HG03571 (cell line): ENCODE measurements at regions not wholly inside any gene's neighbourhood (a gene's known extent, or its start where the extent isn't known, plus 50 kb on each side); places are given as distances from the start of the nearest gene placed in this dataset.
"Not testable (repeated sequence)": the region's sequence is repeated elsewhere in the genome, so short reads cannot be mapped to it uniquely, and the experiment has no call there.

Experiments
- ATAC-seq: cut with Tn5 transposase; IDR thresholded peaks from one replicate; pipeline ENCODE4 v1.9.1; 2021; ENCODE audit not compliant: unreplicated experiment

DNA sequence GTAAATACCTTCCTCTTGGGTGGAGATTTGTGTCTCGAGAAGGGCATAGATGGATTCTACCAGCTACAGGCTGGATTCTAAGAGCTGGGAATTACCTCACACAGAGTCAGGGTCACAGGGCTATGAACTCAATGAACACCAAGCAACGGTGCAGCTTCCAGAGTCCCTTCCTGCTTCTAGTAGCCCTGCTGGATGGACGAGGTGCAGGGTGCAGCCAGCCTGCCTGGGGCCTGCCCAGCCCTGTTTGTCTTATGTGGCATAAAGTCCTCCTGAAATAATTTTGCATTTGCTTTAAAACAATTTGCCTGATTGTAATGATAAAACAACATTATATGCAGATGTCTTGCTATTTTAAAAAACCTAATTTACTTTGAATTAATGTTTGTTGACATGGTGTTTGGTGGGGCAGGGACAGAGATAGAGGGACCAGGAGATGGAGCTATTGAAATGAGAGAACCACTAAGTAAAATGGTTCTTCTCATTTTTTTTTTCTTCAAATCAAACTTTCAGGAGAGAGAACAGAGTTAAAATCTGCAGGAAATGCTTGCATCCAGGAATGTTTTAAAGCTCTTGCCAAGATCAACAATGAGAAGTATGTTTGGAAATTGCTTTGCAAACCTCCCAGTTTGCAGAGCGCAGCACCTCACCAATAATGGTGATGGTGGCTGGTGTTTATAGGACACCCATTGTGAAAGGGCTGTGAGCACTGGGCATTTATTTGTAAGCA is 305.4 kb upstream of the PODXL start:
- ATAC-seq = no peak

DNA sequence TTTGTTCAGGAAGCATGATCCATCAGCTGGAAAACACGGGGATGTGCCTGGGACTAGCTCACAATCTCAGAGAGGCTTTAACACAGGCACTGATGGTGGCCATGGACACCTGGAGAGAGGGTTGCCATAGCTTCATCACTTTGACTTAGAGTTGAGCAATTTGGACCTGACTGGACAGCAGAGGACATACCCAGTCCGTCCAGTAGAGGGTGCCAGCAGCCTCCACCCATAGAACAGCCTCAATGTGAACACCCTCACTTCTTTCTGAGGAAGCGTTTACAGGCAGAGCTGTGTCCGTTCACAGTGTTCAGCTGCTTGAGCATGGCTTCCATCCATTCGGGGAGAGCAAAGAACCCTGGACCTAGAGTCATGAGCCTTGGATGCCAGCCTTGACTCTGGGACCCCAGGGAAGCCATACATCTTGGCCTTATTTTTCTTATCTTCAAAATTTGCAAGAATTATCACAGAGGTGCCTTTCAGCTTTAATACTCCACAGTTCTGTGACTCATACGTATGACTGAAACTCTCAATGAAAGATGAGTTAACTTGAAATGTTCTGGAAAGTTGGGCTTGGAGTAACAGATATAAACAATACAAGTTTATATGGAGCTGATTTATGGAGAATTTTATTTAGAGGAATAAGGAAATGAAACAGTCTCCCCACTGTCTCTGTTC is 302.9 kb upstream of the PODXL start:
- ATAC-seq = no peak

DNA sequence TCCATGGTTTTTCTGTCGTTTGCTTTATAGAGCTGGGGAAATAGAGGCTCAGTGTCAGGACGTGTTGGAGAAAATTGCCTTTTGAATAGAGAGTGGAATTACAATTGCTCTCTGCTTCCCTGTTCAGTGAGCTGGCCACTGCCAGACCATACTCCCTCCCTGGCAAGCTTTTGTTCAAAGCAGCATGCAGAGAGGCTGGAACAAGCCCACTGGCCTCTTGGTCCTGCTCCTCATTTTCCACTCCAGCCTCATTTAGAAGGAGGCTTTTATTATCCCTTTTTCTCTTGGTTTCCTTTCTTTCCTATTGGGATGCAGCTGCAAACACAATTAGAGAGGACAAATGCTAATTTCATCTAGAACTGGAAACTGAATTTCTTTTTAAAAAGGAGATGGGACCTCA is 302.2 kb upstream of the PODXL start:
- ATAC-seq = no peak

DNA sequence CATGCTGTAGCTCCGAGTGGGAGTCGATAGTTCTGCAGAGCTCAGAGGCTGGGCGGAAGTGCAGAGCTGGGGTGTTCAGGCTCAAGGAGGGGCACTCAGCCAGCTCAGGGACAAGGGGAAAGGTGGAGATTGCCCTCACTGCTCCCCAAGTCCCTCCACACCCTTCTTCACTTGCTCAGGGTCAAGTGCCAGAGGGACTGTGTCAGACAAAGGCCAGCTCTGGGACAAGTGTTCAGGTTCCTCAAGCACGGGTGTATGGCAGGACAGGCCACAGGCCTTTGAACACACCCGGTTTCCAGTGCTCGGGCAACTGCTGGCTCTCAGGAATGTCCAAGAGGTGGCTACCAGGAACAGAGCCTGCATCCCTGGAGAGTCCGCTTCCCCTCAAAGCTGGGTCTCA is 293.0 kb upstream of the PODXL start:
- ATAC-seq = no peak

DNA sequence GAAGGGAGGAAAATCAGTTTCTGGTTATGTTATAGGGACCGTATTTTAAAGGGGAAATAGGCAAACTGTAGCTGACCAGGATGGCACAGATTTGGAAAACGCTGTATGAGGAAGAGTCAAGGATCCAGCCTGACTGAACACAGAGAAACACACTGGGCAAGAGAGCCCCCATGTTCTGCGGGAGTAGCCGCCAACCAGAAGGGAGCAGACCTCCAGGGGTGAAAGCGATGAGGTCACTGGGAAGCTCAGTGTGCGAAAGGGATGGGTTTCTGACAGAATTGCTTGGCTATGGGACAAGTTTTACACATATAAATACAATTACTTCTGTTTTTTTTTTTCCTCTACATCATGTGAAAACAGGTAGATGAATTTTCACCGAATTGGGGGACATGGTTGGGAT is 291.6 kb upstream of the PODXL start:
- no peak for ATAC-seq

DNA sequence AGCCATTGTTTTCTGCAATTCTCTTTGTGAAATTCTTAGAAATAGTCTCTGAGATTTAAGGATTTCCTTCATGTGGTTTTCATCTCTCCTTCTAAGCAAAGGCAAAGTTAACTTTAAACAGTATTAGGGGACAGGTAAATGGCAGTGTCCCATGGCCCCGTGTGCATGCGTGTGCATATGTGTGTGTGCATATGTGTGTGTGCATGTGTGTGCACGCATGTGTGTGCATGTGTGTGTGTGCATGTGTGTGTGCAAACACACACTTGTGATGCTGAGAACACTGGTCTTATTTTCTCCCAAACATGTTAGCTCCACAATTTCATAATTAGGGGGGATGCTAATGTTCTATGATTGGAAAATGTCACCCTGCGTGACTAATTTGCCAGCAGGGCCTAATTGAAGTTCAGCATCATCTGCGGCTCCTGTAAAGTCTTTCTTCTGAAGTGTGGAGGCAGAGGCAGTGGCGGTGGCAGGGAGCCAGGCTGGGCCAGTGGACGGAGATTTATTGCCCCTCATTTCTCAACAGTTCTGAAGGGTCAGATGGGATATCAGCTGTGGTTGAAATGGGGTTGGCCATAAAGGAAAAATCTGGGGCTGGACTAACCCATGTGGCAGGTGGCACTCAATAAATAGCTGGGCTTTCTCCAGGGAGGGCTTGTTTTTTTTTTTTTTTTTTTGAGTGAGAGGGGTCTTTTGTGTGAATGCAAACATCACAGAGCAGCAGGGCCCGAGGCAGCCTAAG is 289.3 kb upstream of the PODXL start:
- ATAC-seq = no peak

DNA sequence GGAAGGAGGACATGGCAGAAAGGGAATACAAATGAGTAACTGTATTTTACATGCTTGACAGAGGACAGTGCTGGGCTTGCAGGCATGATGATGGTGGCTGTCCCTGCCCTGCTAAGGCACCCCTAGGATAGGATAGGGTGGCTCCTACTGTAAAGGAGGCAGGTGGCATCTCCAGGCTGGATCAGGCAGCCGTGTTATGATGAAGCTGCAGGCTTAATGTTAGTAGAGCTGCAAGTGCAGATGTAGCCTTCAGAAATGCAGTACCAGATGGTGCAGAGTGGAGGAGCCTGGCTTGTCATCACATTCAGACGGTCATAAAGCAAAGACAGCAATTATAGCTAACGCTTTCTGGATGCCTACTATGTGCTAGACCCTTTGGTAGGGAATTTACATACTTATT is 287.9 kb upstream of the PODXL start:
- ATAC-seq = no peak

DNA sequence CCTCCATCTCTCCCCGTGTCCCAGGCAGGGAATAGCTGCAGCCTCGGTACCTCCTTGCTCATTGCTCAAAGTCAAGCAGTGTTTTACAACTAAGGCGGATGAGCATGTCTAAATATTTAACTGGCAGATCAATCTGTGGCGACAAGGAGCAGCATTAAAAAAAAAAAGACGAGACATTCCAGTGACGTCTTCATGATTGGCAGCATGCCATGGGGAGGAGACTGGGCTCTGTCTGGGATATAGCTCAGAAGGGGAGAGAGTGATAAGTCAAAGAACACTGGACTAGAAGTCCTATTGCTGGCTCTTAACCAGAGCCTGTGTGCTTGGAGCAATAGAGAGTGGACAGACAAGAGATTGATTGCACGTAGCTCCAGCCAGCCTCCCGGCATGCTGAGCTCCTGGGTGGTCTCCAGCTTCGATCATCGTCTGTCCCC is 287.5 kb upstream of the PODXL start:
- ATAC-seq = no peak

DNA sequence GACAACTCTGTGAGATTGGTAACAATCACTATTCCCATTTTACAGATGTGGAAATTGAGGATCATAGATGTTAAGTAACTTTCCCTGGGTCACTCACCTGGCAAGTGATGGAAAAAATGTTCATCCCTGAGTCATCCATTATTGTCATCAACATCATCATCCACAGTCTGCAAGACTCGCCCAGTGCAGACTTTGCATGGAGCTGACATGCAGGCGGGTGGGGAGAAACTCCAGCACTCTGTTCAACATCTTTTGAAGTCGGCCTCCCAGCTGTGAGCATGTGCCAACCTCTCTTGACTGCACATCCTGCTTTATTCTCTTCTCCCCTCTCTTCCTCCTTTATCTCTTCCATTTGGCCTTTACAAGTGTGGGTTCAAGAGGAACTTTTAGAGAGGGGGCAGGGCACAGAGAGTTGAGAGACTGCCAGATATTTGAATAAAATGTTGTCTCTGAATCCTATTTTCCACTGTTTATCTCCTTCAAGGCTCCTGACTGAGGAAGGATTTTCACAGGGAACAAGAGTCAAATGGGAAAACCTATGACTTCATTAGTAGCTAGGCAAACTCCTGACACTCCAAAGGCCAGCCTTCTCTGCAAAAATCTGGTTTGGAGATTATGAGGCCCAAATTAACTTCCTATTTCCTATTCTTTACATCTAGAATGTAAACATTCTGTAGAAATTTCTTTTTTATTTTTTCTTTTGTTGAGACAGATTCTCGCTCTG is 283.7 kb upstream of the PODXL start:
- ATAC-seq = no peak

DNA sequence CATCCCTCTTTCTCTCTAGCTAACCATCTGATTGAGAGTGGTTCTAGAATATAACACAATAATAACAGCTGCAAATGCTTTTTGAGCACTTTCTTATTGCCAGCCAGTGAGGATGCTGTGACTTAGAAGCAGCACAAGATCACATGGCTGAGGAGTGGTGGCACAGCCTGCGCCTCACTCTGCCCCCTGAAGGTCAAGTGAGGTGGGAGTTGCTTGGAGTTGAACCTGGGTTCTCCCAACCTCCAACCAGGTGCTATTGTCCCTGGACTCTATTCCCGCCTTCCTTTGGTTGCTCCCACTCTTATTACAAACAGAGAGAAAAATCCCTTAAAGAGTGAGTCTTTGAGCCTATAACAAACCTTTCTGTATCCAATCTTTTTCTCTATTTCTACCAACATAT is 280.3 kb upstream of the PODXL start:
- ATAC-seq = no peak

DNA sequence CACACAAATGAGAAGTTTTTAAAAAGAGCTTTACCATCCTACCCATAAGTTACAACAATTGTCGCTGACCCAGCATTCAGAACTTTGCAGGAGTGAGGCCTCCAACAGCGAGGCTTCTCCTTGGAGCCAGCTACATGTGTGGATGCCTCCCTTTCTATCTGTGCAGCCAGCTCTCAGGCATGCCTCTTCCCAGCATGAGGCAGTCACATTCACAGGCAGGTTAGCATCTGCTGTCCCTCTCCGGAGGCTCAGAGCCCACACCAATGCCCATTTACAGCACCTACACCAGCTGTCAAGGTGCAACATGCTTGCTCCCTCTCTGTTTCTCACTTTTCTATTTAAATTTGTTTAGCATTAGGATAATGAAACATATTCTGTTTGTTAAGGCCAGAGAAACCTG is 278.7 kb upstream of the PODXL start:
- ATAC-seq = no peak

DNA sequence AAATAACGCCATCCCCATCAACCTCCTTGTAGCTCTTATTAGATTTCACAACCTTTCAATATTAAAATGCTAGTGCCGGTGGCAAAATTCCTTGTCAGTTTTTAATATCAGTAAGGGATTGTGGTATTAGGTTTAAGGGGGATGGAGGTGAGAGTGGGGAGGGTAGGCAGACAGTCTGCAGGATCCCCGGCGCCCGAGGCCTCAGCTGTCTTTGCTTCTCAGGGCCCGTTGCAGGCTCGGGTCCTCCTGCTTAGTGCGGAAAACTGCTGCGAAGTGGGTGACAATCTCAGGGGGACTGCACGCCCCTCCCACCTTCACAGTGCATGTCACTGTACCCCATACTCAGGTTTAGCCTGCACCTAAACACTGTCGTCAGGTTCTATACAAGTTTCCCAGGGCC is 274.3 kb upstream of the PODXL start:
- no peak for ATAC-seq

DNA sequence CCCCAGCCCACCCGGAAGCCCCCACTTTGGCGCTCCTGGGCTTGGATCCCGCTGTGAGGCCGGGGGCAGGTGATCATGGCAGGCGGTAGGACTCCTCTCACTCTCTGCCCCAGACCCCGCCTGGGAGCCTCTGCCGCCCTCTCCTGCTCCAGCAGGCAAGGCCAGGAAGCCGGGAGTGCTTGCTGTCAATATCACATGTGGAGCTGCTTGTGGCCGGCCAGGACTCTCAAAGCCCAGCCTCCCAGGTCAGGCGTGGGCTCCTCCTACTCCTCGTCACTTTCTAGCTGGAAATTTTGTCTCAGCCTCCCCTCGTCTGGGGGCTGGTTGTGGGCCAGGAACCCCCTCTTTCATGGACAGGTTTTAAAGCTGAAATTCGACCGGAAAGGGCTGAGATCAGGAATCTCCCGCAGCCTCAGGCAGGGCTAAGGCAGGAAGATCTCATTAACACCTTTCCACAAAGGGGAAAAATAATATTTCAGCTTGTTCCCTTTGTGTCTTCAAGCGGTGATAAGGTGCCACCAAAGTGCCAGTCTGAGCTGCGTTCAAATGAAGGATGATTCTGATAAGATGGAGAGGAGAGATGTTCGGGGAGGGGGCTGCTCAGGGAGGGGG is 273.6 kb upstream of the PODXL start:
- no peak for ATAC-seq

DNA sequence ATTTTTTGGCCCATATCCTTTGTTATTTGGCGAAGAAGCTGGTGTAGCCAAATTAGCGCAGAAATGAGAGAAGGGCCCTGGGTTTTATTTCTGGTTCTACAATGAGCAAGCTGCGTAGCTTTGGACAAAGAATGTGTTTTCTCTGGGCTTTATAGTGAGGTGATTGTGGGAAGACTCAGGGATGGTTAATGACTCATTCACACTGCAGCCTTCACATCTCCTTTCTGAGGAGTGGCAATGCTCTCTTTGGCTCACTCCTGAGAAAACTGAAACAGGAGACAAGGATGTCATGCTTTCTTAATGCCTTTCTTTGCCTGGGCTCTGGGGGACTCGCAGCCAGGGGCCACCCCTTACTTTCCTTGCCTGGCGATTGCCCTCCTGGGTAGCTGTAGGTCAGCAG is 271.0 kb upstream of the PODXL start:
- no peak for ATAC-seq

DNA sequence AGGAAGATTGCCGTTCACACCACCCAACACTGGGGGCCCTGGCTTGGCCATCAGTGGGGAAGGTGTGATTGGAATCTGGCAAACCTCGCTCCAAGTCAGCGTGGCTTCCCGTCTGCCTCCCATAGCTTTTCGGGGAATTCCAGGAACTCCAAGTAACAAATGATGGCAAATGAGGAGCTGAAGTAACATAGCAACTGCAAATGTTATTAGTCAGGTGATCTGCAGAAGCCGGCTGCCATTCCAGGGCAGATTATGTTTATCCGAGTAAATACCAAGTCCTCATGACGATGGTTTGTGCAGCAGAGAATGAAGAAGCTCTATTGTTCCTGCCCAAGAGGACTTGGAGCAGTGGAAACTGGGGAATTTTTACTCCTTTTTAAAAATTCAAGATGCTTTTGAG is 270.5 kb upstream of the PODXL start:
- ATAC-seq = no peak

DNA sequence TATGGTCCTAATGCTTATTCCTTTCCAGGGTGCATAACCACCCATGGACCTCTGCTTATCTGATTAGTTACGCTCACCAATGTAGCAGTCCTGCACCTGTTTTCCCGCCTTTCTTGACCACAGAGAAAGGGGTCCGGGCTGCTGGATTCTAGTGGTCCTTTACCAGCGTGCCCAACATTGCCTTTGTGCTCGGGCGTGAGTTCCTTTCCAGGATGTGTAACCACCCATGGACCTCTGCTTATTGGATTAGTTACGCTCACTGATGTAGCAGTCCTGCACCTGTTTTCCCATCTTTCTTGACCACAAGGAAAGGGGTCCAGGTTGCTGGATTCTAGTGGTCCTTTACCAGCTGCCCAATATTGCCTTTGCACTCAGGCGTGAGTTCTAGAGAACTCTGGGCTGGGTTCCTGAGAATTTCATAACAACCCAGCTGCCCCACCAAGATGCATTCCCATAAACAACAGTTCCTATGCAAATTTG is 267.6 kb upstream of the PODXL start:
- not testable (repeated sequence) for ATAC-seq

DNA sequence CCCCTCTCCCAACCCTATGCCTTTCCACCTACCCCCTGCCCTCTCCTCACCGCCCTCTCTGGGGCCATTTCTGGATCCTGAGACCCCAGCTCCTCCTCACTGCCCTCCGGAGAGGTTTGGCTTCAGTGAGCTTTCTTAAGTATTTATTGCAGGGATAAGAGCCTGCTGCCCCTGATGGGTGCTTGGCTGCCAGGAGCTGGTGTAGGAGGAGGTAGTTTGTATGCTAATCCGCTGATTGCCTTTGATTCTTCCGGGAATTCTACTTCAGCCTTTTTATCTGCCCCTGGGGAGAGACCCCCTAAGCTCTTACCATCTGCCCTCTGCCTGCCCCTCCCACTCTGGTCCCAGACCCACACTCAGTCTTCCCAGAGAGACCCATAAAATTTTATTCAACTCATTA is 263.5 kb upstream of the PODXL start:
- ATAC-seq = no peak

DNA sequence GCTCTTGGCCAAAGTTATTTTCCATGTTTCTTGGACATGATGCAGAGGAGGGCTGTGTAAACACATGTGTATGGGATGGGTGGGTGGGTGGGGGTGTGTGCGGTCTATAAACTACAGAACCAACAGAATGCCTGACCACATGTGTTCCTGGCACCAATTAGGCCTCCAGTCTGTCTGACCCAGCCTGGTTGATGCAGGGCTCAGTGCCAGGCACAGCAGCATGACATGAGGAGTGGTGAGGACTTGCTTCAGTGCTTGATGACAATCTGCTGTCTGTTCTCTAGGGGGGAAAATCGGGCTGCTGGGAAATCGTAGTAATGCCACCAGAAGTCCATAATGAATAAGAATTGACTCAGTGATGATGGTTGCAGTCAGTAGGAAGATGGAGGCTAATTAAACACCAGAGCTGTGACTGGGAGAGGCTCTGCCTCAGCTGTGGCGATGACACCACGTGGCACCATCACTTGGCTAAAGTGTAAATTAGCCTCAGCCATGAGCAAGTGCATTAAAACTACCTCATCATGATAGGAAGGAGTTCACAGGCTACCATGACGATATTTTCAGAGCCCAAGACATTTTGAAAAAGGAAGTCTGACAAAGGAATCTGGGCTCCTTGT is 260.1 kb upstream of the PODXL start:
- no peak for ATAC-seq

DNA sequence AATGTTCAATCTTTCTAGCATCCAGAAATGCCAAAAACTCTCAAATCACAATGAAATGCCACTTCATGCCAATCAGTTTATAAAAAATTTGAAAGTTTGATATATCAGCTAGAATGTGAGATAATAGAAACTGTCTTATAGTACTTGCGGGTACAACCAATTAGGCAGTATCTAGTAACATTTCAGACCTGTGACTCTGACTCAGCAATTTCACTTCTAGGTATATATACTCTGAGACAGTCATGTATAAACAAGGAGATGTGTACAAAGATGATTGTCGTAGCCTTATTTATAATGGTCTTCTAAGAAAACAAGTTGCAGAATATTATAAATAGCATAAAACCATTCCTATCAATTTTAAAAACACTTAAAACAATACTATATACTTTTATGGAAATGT is 252.3 kb upstream of the PODXL start:
- no peak for ATAC-seq

DNA sequence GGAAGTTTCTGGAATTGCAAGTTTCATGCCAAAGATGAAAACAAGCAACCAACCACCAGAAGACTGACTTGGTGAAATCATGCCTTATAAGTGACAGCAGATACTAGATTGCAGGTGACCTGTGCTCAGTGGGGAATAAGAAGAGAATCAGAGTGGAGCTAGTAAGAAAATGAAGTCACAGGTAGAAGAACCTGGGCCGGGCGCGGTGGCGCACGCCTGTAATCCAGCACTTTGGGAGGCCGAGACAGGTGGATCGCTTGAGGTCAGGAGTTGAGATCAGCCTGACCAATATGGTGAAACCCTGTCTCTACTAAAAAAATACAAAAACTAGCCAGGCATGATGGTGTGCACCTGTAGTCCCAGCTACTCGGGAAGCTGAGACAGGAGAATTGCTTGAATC is 251.7 kb upstream of the PODXL start:
- not testable (repeated sequence) for ATAC-seq

DNA sequence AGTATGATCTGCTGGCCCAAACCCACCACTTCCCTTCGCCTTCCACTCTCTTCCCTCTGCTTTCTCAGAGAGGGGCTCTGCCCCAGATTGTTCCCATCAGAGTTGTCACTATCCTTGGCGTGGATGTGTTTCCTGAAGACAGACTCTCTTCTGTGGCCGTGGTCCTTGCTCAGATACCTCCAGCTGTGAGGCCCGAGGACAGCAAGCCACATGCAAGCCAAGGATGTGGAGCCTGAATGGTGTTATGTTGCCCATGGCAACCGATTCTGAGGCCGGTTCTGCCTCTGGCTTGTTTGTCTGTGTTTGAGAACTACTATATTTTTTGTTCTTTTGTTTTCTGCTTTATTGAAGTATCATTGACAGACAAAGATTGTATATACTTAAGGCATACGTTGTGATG is 247.4 kb upstream of the PODXL start:
- ATAC-seq = no peak
